Body of pancreas (tissue), 4 donors: ENCODE measurements at regions not wholly inside any gene's neighbourhood (a gene's known extent, or its start where the extent isn't known, plus 50 kb on each side); places are given as distances from the start of the nearest gene placed in this dataset.

Source experiments
- POLR2A ChIP-seq, 3 donors: fragments of 450-650 bp; IDR thresholded peaks; one replicate each; pipeline ENCODE4 v1.6.1; 2016; ENCODE audit warnings: antibody characterized with exemption in 3 of 3, mild to moderate bottlenecking in 2 of 3
- TF ChIP-seq, protein P1 (sequence below), 7 experiments: fragments of 450-650 bp in 4 of 7; fragments of 200-600 bp in 3 of 7; sonication (generic) in 3 of 7; IDR thresholded peaks; one replicate each; pipeline ENCODE4 v1.5.1; 2016 to 2019; ENCODE audit warnings: antibody characterized with exemption in 7 of 7

DNA sequence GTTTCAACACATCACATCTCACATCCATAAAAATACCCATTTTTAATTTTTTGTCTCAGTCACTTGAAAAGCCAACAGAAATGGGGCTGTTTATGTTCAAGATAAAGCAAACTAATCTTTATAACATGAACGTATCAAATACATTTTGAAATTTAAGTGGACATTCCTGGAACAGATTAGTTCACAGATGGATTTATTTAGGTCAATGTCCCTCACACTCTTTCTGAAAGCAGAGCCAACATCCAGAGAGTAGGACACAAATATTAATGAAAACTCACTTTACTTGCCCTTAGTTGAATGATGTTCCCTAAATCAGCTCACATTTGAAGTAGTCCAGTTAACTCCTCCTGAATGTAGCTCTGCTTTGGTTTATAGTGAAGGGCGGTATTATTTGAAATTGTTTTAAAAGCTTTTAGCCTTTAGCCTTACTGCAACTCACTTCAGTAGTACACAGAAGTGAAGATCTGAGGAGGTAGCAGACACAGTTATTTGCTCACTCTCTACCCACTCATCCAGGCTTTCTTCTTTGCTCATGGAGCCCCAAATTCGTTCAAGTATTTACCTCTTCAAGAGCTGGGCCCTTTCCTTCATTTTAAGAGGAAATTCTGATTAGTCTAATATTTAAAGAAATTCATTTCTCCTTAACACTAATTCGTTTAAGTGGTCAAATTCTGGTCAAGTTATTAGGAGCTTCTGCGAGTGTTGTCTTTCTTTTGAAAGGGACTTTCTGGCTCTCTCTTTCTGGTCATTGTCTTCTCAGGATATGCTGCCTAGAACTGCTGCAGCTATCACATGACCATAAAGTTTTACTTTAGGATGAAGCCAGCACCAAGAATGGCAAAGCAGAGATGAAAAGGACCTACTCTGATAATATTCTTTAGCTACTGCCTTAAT is 180.6 kb upstream of the AGR3 start:
- no peak for TF ChIP-seq POLR2A (IDR thresholded peaks at IDR 0.05)
- TF ChIP-seq, protein P1, sequence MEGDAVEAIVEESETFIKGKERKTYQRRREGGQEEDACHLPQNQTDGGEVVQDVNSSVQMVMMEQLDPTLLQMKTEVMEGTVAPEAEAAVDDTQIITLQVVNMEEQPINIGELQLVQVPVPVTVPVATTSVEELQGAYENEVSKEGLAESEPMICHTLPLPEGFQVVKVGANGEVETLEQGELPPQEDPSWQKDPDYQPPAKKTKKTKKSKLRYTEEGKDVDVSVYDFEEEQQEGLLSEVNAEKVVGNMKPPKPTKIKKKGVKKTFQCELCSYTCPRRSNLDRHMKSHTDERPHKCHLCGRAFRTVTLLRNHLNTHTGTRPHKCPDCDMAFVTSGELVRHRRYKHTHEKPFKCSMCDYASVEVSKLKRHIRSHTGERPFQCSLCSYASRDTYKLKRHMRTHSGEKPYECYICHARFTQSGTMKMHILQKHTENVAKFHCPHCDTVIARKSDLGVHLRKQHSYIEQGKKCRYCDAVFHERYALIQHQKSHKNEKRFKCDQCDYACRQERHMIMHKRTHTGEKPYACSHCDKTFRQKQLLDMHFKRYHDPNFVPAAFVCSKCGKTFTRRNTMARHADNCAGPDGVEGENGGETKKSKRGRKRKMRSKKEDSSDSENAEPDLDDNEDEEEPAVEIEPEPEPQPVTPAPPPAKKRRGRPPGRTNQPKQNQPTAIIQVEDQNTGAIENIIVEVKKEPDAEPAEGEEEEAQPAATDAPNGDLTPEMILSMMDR (IDR thresholded peaks at IDR 0.05), result no peak
